Lower lobe of right lung (tissue), 2 donors: ENCODE measurements at regions not wholly inside any gene's neighbourhood (a gene's known extent, or its start where the extent isn't known, plus 50 kb on each side); places are given as distances from the start of the nearest gene placed in this dataset.

ENCODE experiments used
- ATAC-seq, 2 donors: fragments of 200-7000 bp; cut with Tn5 transposase; one replicate each; pipeline ENCODE4 v1.9.1; 2020 to 2022; ENCODE audit warnings: mild to moderate bottlenecking in 2 of 2, moderate library complexity in 2 of 2
- DNase-seq: peaks from one replicate; pipeline ENCODE4 v3.0.0-alpha.2; 2020
- H3K27ac ChIP-seq: fragments of 200-600 bp; one replicate; pipeline ENCODE4 v1.8.0; 2022
- H3K27me3 ChIP-seq: fragments of 200-600 bp; one replicate; pipeline ENCODE4 v1.8.0; 2022; ENCODE audit warnings: low read depth
- H3K36me3 ChIP-seq: fragments of 200-600 bp; one replicate; pipeline ENCODE4 v1.8.0; 2022; ENCODE audit warnings: mild to moderate bottlenecking
- H3K4me1 ChIP-seq: fragments of 200-600 bp; one replicate; pipeline ENCODE4 v1.8.0; 2022
- H3K4me3 ChIP-seq: fragments of 200-600 bp; one replicate; pipeline ENCODE4 v1.8.0; 2022; ENCODE audit warnings: mild to moderate bottlenecking
- H3K9me3 ChIP-seq: fragments of 200-600 bp; one replicate; pipeline ENCODE4 v1.8.0; 2022
- CTCF ChIP-seq: fragments of 200-600 bp; IDR thresholded peaks from one replicate; pipeline ENCODE4 v1.8.0; 2022; ENCODE audit warnings: antibody characterized with exemption, mild to moderate bottlenecking
- intact Hi-C: fragments of 100-400 bp; cut with DNase I; formaldehyde crosslinking; loops from one replicate; pipeline ENCODE4 v1.11.0; 2022
- donor health status: DM: no; HTN: yes; CAD: no; lungs with severe emphysema.

GRCh38 chr16:64321881-64322280 lies 800.0 kb downstream of the CDH11 start:
- intact Hi-C loops = no loop called here
- Histone ChIP-seq H3K27me3 (no peaks in the 10 kb centered on the region), H3K36me3 (no peaks in the 10 kb centered on the region), H3K9me3 (no peaks in the 10 kb centered on the region), H3K27ac (no peak overlapping the region), H3K4me1 (no peaks in the 10 kb centered on the region), H3K4me3 (no peak overlapping the region)
- ATAC-seq (no peak), DNase-seq (no peak)
- TF ChIP-seq CTCF = no peak

GRCh38 chr16:64321066-64321465 lies 800.8 kb downstream of the CDH11 start:
- no peaks in the 10 kb centered on the region for H3K9me3 ChIP-seq
- ATAC-seq (no peak), DNase-seq (no peak)
- H3K4me3 ChIP-seq = no peak overlapping the region
- intact Hi-C loops = no loop called here
- no peaks in the 10 kb centered on the region for H3K36me3 ChIP-seq
- no peaks in the 10 kb centered on the region for H3K27me3 ChIP-seq
- no peak for TF ChIP-seq CTCF
- no peaks in the 10 kb centered on the region for H3K4me1 ChIP-seq
- no peak overlapping the region for H3K27ac ChIP-seq

GRCh38 chr16:64317601-64318000 lies 804.3 kb downstream of the CDH11 start:
- H3K36me3 ChIP-seq = no peaks in the 10 kb centered on the region
- no peaks in the 10 kb centered on the region for H3K9me3 ChIP-seq
- no peak overlapping the region for H3K4me3 ChIP-seq
- no peaks in the 10 kb centered on the region for H3K4me1 ChIP-seq
- intact Hi-C loops = no loop called here
- TF ChIP-seq CTCF = no peak
- no peak for ATAC-seq
- DNase-seq = no peak
- H3K27me3 ChIP-seq = no peaks in the 10 kb centered on the region
- no peak overlapping the region for H3K27ac ChIP-seq

- intact Hi-C loops = no loop called here
- H3K36me3 ChIP-seq = no peaks in the 10 kb centered on the region
- no peak for TF ChIP-seq CTCF
- no peaks in the 10 kb centered on the region for H3K4me1 ChIP-seq
- no peak overlapping the region for H3K4me3 ChIP-seq
- no peaks in the 10 kb centered on the region for H3K27me3 ChIP-seq
- DNase-seq = no peak
- no peak overlapping the region for H3K27ac ChIP-seq
- no peaks in the 10 kb centered on the region for H3K9me3 ChIP-seq
- ATAC-seq = no peak
Observed at GRCh38 chr16:64313726-64314125, 808.1 kb downstream of the CDH11 start.

- no peak for TF ChIP-seq CTCF
- no peak overlapping the region for H3K4me3 ChIP-seq
- intact Hi-C loops = no loop called here
- H3K9me3 ChIP-seq = no peaks in the 10 kb centered on the region
- H3K36me3 ChIP-seq = no peaks in the 10 kb centered on the region
- no peaks in the 10 kb centered on the region for H3K27me3 ChIP-seq
- ATAC-seq = no peak
- no peaks in the 10 kb centered on the region for H3K4me1 ChIP-seq
- DNase-seq = no peak
- H3K27ac ChIP-seq = no peak overlapping the region
Observed at GRCh38 chr16:64312980-64313379, 808.9 kb downstream of the CDH11 start.

GRCh38 chr16:64312292-64312691 lies 809.6 kb downstream of the CDH11 start:
- Histone ChIP-seq H3K27me3 (no peaks in the 10 kb centered on the region), H3K36me3 (no peaks in the 10 kb centered on the region), H3K9me3 (no peaks in the 10 kb centered on the region), H3K4me1 (no peaks in the 10 kb centered on the region), H3K4me3 (no peak overlapping the region), H3K27ac (no peak overlapping the region)
- intact Hi-C loops = no loop called here
- ATAC-seq = no peak
- no peak for DNase-seq
- TF ChIP-seq CTCF = no peak
